NB4 (cell line): ENCODE measurements at regions not wholly inside any gene's neighbourhood (a gene's known extent, or its start where the extent isn't known, plus 50 kb on each side); places are given as distances from the start of the nearest gene placed in this dataset.

ENCODE experiments used
- POLR2A ChIP-seq: IDR thresholded peaks from 2 replicates; pipeline ENCODE4 v1.6.1; 2011; ENCODE audit warnings: mild to moderate bottlenecking; ENCODE audit not compliant: insufficient read length; ENCODE audit errors: extremely low read depth
- TF ChIP-seq, protein P1 (sequence below): IDR thresholded peaks from one replicate; pipeline ENCODE4 v1.5.1; 2012; ENCODE audit warnings: low read depth, low read length
- TF ChIP-seq, protein P2 (sequence below): IDR thresholded peaks from 2 replicates; pipeline ENCODE4 v1.6.1; 2011; ENCODE audit warnings: low read depth, low read length

DNA sequence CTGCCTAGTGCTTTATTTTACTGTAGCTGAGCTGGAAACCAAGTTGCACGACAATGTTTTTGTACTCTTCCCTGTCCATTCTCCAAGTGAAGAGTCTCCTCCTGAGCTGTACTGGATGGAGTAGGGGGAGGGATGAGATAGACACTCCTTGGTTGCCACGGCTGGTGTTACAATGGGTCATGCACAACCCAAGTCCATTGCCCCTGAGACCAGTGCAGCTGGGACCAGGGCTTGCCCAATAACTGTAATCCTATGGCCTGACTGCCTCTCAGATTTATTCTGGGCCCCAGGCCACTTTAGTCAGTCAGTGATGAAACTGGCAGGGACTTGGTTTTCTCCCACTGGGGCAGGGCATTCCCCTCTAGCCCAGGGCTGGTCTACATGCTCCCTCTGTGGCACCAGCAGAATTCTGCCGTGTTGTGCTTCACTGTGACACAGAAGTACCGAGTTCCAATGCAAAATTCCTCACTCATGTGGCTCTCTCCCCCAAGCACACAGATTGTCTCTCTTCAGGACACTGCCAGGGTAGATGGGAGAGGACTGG, 203.3 kb upstream of the PCDH18 start:
- TF ChIP-seq, protein P1, sequence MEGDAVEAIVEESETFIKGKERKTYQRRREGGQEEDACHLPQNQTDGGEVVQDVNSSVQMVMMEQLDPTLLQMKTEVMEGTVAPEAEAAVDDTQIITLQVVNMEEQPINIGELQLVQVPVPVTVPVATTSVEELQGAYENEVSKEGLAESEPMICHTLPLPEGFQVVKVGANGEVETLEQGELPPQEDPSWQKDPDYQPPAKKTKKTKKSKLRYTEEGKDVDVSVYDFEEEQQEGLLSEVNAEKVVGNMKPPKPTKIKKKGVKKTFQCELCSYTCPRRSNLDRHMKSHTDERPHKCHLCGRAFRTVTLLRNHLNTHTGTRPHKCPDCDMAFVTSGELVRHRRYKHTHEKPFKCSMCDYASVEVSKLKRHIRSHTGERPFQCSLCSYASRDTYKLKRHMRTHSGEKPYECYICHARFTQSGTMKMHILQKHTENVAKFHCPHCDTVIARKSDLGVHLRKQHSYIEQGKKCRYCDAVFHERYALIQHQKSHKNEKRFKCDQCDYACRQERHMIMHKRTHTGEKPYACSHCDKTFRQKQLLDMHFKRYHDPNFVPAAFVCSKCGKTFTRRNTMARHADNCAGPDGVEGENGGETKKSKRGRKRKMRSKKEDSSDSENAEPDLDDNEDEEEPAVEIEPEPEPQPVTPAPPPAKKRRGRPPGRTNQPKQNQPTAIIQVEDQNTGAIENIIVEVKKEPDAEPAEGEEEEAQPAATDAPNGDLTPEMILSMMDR = no peak
- TF ChIP-seq POLR2A = no peak
- TF ChIP-seq, protein P2, sequence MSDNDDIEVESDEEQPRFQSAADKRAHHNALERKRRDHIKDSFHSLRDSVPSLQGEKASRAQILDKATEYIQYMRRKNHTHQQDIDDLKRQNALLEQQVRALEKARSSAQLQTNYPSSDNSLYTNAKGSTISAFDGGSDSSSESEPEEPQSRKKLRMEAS = no peak
